Nephron (organoid): ENCODE measurements at regions not wholly inside any gene's neighbourhood (a gene's known extent, or its start where the extent isn't known, plus 50 kb on each side); places are given as distances from the start of the nearest gene placed in this dataset.

Source experiments
- H3K27ac Mint-ChIP-seq, 3 experiments: 2 replicates each; pipeline ENCODE4 v1.8.0; 2020; ENCODE audit warnings: mixed read lengths in 3 of 3, mild to moderate bottlenecking in 2 of 3, moderate library complexity in 1 of 3
- H3K27me3 Mint-ChIP-seq: 2 replicates; pipeline ENCODE4 v1.8.0; 2021; ENCODE audit warnings: low read depth, mild to moderate bottlenecking, moderate library complexity, mixed read lengths
- H3K36me3 Mint-ChIP-seq: 2 replicates; pipeline ENCODE4 v1.8.0; 2020; ENCODE audit warnings: low read depth, mixed read lengths
- H3K4me1 Mint-ChIP-seq: 2 replicates; pipeline ENCODE4 v1.8.0; 2020; ENCODE audit warnings: mixed read lengths
- H3K4me3 Mint-ChIP-seq, 3 experiments: 2 replicates each; pipeline ENCODE4 v1.8.0; 2020; ENCODE audit warnings: mild to moderate bottlenecking in 3 of 3, mixed read lengths in 3 of 3, moderate library complexity in 2 of 3
- H3K9me3 Mint-ChIP-seq: 2 replicates; pipeline ENCODE4 v1.8.0; 2020; ENCODE audit warnings: mixed read lengths
- TF ChIP-seq, protein P1 (sequence below), 3 experiments: fragments of 200-600 bp; sonication (generic); IDR thresholded peaks; one replicate each; pipeline ENCODE4 v1.5.0; 2021; ENCODE audit warnings: antibody characterized with exemption in 3 of 3; ENCODE audit not compliant: unreplicated experiment in 3 of 3

GRCh38 chr10:118457824-118458428 is 115.8 kb upstream of the FAM204A start:
- H3K4me3 Mint-ChIP-seq = no peak overlapping the region
- H3K36me3 Mint-ChIP-seq = no peaks in the 10 kb centered on the region
- no peaks in the 10 kb centered on the region for H3K9me3 Mint-ChIP-seq
- TF ChIP-seq, protein P1, sequence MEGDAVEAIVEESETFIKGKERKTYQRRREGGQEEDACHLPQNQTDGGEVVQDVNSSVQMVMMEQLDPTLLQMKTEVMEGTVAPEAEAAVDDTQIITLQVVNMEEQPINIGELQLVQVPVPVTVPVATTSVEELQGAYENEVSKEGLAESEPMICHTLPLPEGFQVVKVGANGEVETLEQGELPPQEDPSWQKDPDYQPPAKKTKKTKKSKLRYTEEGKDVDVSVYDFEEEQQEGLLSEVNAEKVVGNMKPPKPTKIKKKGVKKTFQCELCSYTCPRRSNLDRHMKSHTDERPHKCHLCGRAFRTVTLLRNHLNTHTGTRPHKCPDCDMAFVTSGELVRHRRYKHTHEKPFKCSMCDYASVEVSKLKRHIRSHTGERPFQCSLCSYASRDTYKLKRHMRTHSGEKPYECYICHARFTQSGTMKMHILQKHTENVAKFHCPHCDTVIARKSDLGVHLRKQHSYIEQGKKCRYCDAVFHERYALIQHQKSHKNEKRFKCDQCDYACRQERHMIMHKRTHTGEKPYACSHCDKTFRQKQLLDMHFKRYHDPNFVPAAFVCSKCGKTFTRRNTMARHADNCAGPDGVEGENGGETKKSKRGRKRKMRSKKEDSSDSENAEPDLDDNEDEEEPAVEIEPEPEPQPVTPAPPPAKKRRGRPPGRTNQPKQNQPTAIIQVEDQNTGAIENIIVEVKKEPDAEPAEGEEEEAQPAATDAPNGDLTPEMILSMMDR (IDR thresholded peaks at IDR 0.05; ENCODE audit: unreplicated experiment in 3 of 3) = no peak
- H3K4me1 Mint-ChIP-seq = no peaks in the 10 kb centered on the region
- peaks cover 7% of the 10 kb centered on the region for H3K27me3 Mint-ChIP-seq
- no peak overlapping the region for H3K27ac Mint-ChIP-seq

GRCh38 chr10:118455181-118455695 is 113.1 kb upstream of the FAM204A start:
- no peaks in the 10 kb centered on the region for H3K4me1 Mint-ChIP-seq
- H3K4me3 Mint-ChIP-seq = no peak overlapping the region

DNA sequence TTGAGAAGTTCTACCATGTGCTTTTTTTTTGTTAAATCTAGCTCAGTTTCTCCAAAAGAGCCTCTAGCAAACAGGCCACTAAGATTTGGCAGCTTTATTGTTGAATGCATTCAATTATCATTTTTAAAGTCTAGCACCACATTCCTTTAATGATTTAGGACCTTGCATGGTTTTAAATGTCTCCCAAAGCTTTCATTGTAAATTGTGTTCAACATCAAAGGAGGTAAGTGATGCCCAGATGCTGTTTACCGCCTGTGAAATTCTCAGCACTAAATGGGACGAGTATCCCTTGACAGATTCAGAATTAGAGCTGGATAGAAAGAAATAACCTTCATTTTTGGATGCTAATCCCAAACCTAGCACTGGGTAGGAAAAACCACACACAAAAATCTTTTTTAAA is 112.1 kb upstream of the FAM204A start:
- H3K4me1 Mint-ChIP-seq = no peaks in the 10 kb centered on the region
- peaks cover 4% of the 10 kb centered on the region for H3K9me3 Mint-ChIP-seq
- no peak overlapping the region for H3K4me3 Mint-ChIP-seq
- H3K36me3 Mint-ChIP-seq = no peaks in the 10 kb centered on the region
- no peak overlapping the region for H3K27ac Mint-ChIP-seq
- TF ChIP-seq, protein P1 (IDR thresholded peaks at IDR 0.05; ENCODE audit: unreplicated experiment in 3 of 3) = no peak
- peaks cover 4% of the 10 kb centered on the region for H3K27me3 Mint-ChIP-seq

More at GRCh38 chr10:118455181-118455695, 113.1 kb upstream of the FAM204A start:
- TF ChIP-seq, protein P1 (IDR thresholded peaks at IDR 0.05; ENCODE audit: unreplicated experiment in 3 of 3) = no peak
- Mint-ChIP-seq H3K36me3 (no peaks in the 10 kb centered on the region), H3K9me3 (peaks cover 4% of the 10 kb centered on the region), H3K27me3 (peaks cover 8% of the 10 kb centered on the region), H3K27ac (no peak overlapping the region)

- Mint-ChIP-seq H3K36me3 (no peaks in the 10 kb centered on the region), H3K27ac (no peak overlapping the region), H3K4me3 (no peak overlapping the region), H3K9me3 (peaks cover 4% of the 10 kb centered on the region), H3K4me1 (peaks cover 7% of the 10 kb centered on the region), H3K27me3 (peaks cover 15% of the 10 kb centered on the region)
- TF ChIP-seq, protein P1 (IDR thresholded peaks at IDR 0.05; ENCODE audit: unreplicated experiment in 3 of 3) = no peak
These were observed 110.0 kb upstream of the FAM204A start for GRCh38 chr10:118452098-118452497.

- Mint-ChIP-seq H3K36me3 (no peaks in the 10 kb centered on the region), H3K4me3 (no peak overlapping the region), H3K27me3 (peaks cover 15% of the 10 kb centered on the region), H3K4me1 (peaks cover 11% of the 10 kb centered on the region), H3K9me3 (peaks cover 4% of the 10 kb centered on the region), H3K27ac (no peak overlapping the region)
- TF ChIP-seq, protein P1 (IDR thresholded peaks at IDR 0.05; ENCODE audit: unreplicated experiment in 3 of 3) = no peak
These were observed 107.4 kb upstream of the FAM204A start for GRCh38 chr10:118449521-118449920.

- Mint-ChIP-seq H3K4me3 (no peak overlapping the region), H3K4me1 (peaks cover 11% of the 10 kb centered on the region), H3K9me3 (peaks cover 4% of the 10 kb centered on the region), H3K27ac (no peak overlapping the region), H3K27me3 (peaks cover 15% of the 10 kb centered on the region), H3K36me3 (no peaks in the 10 kb centered on the region)
- TF ChIP-seq, protein P1 (IDR thresholded peaks at IDR 0.05; ENCODE audit: unreplicated experiment in 3 of 3) = no peak
These were observed 106.6 kb upstream of the FAM204A start for GRCh38 chr10:118448744-118449143.
